Vagina (tissue), 2 donors: ENCODE measurements at regions not wholly inside any gene's neighbourhood (a gene's known extent, or its start where the extent isn't known, plus 50 kb on each side); places are given as distances from the start of the nearest gene placed in this dataset.

Experiments
- POLR2A ChIP-seq, 2 donors: fragments of 450-650 bp; IDR thresholded peaks; one replicate each; pipeline ENCODE4 v1.6.1; 2017; ENCODE audit warnings: antibody characterized with exemption in 2 of 2, mild to moderate bottlenecking in 2 of 2, moderate library complexity in 2 of 2
- POLR2AphosphoS5 ChIP-seq, 2 donors: sonication (generic); formaldehyde crosslinking; IDR thresholded peaks; one replicate each; pipeline ENCODE4 v1.9.0; 2017; ENCODE audit warnings: antibody characterized with exemption in 2 of 2, mild to moderate bottlenecking in 2 of 2, low read depth in 1 of 2; ENCODE audit not compliant: insufficient read depth in 1 of 2
- TF ChIP-seq, protein P1 (sequence below), 3 experiments: fragments of 450-650 bp in 2 of 3; fragments of 200-600 bp in 1 of 3; sonication (generic) in 1 of 3; IDR thresholded peaks; one replicate each; pipeline ENCODE4 v1.5.1; 2017 to 2019; ENCODE audit warnings: antibody characterized with exemption in 3 of 3, mild to moderate bottlenecking in 2 of 3, moderate library complexity in 2 of 3

DNA sequence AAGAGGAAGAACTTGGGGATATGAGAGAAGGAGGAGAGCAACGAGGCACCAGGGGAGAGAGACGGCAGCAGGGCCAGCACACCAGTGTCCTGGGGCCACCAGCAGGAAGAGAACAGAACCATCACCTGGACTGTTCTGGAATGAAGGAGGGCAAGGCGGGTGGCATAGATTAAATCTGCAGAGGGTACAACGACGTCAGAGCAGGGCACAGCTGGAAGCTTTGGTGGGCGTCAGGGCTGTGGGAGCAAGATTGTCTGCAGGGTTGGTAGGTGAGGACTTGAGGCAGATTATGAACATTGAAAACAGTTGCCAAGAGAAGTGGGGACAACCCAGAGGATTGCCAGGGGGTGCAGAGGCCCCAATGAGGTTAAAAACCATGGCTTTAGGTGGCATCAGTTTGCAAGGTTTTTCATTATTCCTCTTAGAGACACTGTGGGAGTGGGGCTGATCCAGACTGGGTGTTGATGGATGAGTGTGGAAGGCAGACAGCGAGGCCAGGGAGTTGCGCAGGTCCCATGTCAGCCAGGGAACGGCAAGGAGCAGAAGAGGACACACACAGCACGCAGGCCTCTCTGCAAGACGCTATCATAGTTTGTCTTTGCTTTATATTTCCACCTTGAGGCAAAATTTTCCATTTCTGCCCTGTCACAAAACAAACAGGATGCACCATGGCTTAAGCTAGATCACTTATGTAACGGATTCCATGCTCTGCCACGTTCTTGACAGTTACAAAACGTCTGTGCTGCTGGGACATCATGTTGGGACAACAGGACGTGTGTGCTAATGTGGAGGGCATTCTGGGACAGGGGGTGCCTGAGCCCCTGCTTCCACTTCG lies 52.5 kb upstream of the LEP start:
- no peak for TF ChIP-seq POLR2A (IDR thresholded peaks at IDR 0.05)
- TF ChIP-seq, protein P1, sequence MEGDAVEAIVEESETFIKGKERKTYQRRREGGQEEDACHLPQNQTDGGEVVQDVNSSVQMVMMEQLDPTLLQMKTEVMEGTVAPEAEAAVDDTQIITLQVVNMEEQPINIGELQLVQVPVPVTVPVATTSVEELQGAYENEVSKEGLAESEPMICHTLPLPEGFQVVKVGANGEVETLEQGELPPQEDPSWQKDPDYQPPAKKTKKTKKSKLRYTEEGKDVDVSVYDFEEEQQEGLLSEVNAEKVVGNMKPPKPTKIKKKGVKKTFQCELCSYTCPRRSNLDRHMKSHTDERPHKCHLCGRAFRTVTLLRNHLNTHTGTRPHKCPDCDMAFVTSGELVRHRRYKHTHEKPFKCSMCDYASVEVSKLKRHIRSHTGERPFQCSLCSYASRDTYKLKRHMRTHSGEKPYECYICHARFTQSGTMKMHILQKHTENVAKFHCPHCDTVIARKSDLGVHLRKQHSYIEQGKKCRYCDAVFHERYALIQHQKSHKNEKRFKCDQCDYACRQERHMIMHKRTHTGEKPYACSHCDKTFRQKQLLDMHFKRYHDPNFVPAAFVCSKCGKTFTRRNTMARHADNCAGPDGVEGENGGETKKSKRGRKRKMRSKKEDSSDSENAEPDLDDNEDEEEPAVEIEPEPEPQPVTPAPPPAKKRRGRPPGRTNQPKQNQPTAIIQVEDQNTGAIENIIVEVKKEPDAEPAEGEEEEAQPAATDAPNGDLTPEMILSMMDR (IDR thresholded peaks at IDR 0.05): no peak
- no peak for TF ChIP-seq POLR2AphosphoS5 (IDR thresholded peaks at IDR 0.05; ENCODE audit: insufficient read depth in 1 of 2, low read depth in 1 of 2)
